BLaER1 treated with 17β-estradiol and CSF1 and Interleukin-3, amounts not matched to agents 10 nM and 100 nM (cell line): ENCODE measurements at regions not wholly inside any gene's neighbourhood (a gene's known extent, or its start where the extent isn't known, plus 50 kb on each side); places are given as distances from the start of the nearest gene placed in this dataset.

Experiments
- H3K27ac ChIP-seq, 11 experiments: shearing (Covaris generic); formaldehyde crosslinking; 2 replicates each; pipeline ENCODE4 v1.8.1; 2022
- H3K27me3 ChIP-seq, 11 experiments: shearing (Covaris generic); formaldehyde crosslinking; 2 replicates each; pipeline ENCODE4 v1.8.1; 2022
- H3K36me3 ChIP-seq, 11 experiments: shearing (Covaris generic); formaldehyde crosslinking; 2 replicates each; pipeline ENCODE4 v1.8.1; 2022
- H3K4me1 ChIP-seq, 10 experiments: shearing (Covaris generic); formaldehyde crosslinking; 2 replicates each; pipeline ENCODE4 v1.8.1; 2022
- H3K4me2 ChIP-seq, 11 experiments: shearing (Covaris generic); formaldehyde crosslinking; 2 replicates each; pipeline ENCODE4 v1.8.1; 2022
- H3K4me3 ChIP-seq, 10 experiments: shearing (Covaris generic); formaldehyde crosslinking; 2 replicates each; pipeline ENCODE4 v1.8.1; 2022
- H3K9ac ChIP-seq, 11 experiments: shearing (Covaris generic); formaldehyde crosslinking; 2 replicates each; pipeline ENCODE4 v1.8.1; 2022
- H3K9me3 ChIP-seq, 11 experiments: shearing (Covaris generic); formaldehyde crosslinking; replicated peaks in 1 of 11; 2 replicates each; pipeline ENCODE4 v1.8.1; 2022
- H4K20me1 ChIP-seq, 11 experiments: shearing (Covaris generic); formaldehyde crosslinking; 2 replicates each; pipeline ENCODE4 v1.8.1; 2022
- Cebpa-rat ChIP-seq, 11 experiments: shearing (Covaris generic); IDR thresholded peaks; 2 replicates each; pipeline ENCODE4 v1.8.1; 2022

GRCh38 chr4:82043081-82043808 lies 330.5 kb downstream of the HNRNPD start:
- peaks cover 42 to 63% (median 57%) of the 10 kb centered on the region in 11 experiments for H3K27me3 ChIP-seq
- peaks cover 0 to 21% (median 4%) of the 10 kb centered on the region in 11 experiments; a peak in 4 of 22 replicates for H3K9me3 ChIP-seq
- peaks cover 0 to 22% (median 7%) of the 10 kb centered on the region in 10 experiments; a peak in 8 of 20 replicates for H3K4me1 ChIP-seq
- H3K36me3 ChIP-seq = no peaks in the 10 kb centered on the region
- TF ChIP-seq Cebpa-rat (IDR thresholded peaks at IDR 0.05) = no peak
- peaks cover 0 to 8% (median 0%) of the 10 kb centered on the region in 11 experiments; a peak in 2 of 22 replicates for H4K20me1 ChIP-seq
- peak overlapping the region in 3 of 11 experiments; percentile 80 to 90 (median 85); a peak in 2 of 22 replicates for H3K4me2 ChIP-seq
- peak overlapping the region in 3 of 10 experiments; percentile 54 to 65 (median 60); a peak in 3 of 20 replicates for H3K4me3 ChIP-seq
- H3K27ac ChIP-seq = no peak overlapping the region
- no peak overlapping the region for H3K9ac ChIP-seq

DNA sequence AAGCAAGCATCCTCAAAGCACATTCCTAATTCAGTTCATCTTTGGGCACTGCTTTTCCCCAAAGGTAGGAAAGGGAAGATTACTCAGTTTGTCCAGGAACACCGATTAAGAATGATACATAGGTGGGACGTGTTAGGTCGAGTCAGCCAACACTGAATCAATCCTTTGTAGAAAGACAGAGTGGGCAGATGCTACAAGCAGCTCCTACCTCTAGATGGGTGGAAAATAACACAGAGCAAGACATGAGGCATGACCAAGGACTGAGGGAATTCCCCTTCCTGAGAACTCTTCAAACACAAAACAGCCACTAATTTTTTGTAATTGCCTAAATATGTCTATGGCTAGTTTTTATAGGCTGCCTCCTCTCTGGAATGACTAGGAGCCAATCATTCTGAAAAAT lies 331.7 kb downstream of the HNRNPD start:
- TF ChIP-seq Cebpa-rat (IDR thresholded peaks at IDR 0.05) = no peak
- Histone ChIP-seq H3K9ac (no peak overlapping the region), H3K27ac (no peak overlapping the region), H3K27me3 (peaks cover 42 to 63% (median 57%) of the 10 kb centered on the region in 11 experiments), H3K4me2 (no peak overlapping the region), H4K20me1 (peaks cover 0 to 8% (median 0%) of the 10 kb centered on the region in 11 experiments; a peak in 2 of 22 replicates), H3K4me1 (peaks cover 0 to 22% (median 7%) of the 10 kb centered on the region in 10 experiments; a peak in 8 of 20 replicates), H3K9me3 (peaks cover 0 to 21% (median 4%) of the 10 kb centered on the region in 11 experiments; a peak in 4 of 22 replicates), H3K36me3 (no peaks in the 10 kb centered on the region), H3K4me3 (no peak overlapping the region)

DNA sequence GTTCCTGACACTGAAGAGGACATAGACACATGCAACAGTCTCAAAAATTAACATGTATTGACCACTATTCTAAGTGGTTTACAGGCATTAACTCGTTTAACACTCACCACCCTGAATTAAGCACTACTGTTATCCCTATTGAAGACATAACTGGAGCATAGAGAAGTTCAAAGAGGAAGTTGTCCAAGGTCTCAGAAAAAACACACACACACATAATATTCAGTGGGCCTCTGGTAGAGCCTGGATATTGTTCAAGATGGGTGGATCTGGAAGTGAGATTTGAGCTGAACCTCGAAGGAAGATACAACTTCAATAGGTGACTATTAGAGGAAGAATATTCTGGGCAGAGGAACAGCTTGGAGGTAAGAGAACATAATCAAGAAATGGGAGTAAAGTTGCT lies 334.9 kb downstream of the HNRNPD start:
- peaks cover 18 to 33% (median 30%) of the 10 kb centered on the region in 11 experiments for H3K27me3 ChIP-seq
- no peak overlapping the region for H3K27ac ChIP-seq
- no peak overlapping the region for H3K9ac ChIP-seq
- peak overlapping the region in 2 of 11 experiments; percentile 18 to 32; a peak in 1 of 22 replicates for H3K4me2 ChIP-seq
- H4K20me1 ChIP-seq = no peaks in the 10 kb centered on the region; a peak in 1 of 22 replicates
- TF ChIP-seq Cebpa-rat (IDR thresholded peaks at IDR 0.05) = no peak
- peaks cover 0 to 14% (median under 1%) of the 10 kb centered on the region in 11 experiments; a peak in 2 of 22 replicates for H3K9me3 ChIP-seq
- no peaks in the 10 kb centered on the region for H3K36me3 ChIP-seq
- H3K4me1 ChIP-seq = peaks cover 0 to 15% (median under 1%) of the 10 kb centered on the region in 10 experiments; a peak in 6 of 20 replicates
- no peak overlapping the region for H3K4me3 ChIP-seq

DNA sequence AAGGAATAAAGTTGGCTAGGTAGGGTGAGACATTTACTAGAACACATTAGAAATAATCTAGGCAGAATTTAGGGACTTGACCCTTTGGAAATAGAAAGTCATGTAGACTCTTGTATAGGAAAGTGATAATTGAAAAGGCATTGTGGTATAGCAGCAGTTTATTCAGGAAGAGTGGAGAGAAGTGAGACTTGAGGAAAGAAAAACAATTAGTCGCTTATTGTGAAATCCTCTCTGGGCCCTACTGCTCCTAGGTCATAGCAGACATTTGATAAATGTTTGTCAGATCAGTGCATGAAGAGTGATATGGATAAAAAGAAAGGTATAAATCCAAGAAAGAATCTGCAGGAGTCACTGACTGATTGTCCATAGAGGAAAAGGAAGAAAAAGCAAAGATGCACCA lies 337.6 kb downstream of the HNRNPD start:
- Histone ChIP-seq H3K9me3 (no peaks in the 10 kb centered on the region), H3K4me1 (peaks cover 0 to 20% (median 0%) of the 10 kb centered on the region in 10 experiments; a peak in 3 of 20 replicates)

GRCh38 chr4:82034878-82035277 lies 338.9 kb downstream of the HNRNPD start:
- H3K4me3 ChIP-seq = no peak overlapping the region
- no peak overlapping the region for H3K4me2 ChIP-seq
- H3K9me3 ChIP-seq = no peaks in the 10 kb centered on the region
- H3K36me3 ChIP-seq = no peaks in the 10 kb centered on the region
- no peak for TF ChIP-seq Cebpa-rat (IDR thresholded peaks at IDR 0.05)
- H3K9ac ChIP-seq = no peak overlapping the region
- no peaks in the 10 kb centered on the region for H3K27me3 ChIP-seq
- no peak overlapping the region for H3K27ac ChIP-seq
- H3K4me1 ChIP-seq = peaks cover 0 to 21% (median 0%) of the 10 kb centered on the region in 10 experiments; a peak in 3 of 20 replicates
- no peaks in the 10 kb centered on the region for H4K20me1 ChIP-seq

More for the DNA sequence above, 337.6 kb downstream of the HNRNPD start:
- Histone ChIP-seq H3K9ac (no peak overlapping the region), H3K27me3 (peaks cover 0 to 5% (median 3%) of the 10 kb centered on the region in 11 experiments; a peak in 6 of 22 replicates), H3K4me2 (no peak overlapping the region), H3K27ac (no peak overlapping the region), H3K36me3 (no peaks in the 10 kb centered on the region), H3K4me3 (no peak overlapping the region), H4K20me1 (no peaks in the 10 kb centered on the region)
- TF ChIP-seq Cebpa-rat (IDR thresholded peaks at IDR 0.05) = no peak

DNA sequence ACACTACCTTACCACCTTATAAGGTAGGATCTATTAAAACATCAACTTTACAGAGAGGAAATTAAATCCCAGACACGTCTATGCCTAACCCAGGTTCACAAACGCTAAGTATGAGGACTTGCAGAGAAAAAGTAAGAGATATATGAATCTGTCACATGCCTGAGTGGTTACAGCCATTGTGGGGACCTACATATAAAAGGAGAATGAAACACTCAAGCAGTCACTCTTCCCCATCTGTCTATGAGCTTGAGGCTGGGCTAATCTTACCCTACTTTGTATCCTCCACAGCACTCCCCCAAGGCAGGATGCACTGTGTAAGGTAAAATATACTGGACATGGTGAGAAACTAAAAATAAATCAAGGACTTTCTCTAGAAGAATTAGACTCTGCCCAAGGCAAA lies 339.9 kb downstream of the HNRNPD start:
- Histone ChIP-seq H3K4me2 (no peak overlapping the region), H3K27me3 (no peaks in the 10 kb centered on the region), H3K9me3 (no peaks in the 10 kb centered on the region), H4K20me1 (no peaks in the 10 kb centered on the region), H3K9ac (no peak overlapping the region), H3K36me3 (no peaks in the 10 kb centered on the region), H3K27ac (no peak overlapping the region), H3K4me3 (no peak overlapping the region), H3K4me1 (peaks cover 0 to 14% (median 0%) of the 10 kb centered on the region in 10 experiments; a peak in 2 of 20 replicates)
- no peak for TF ChIP-seq Cebpa-rat (IDR thresholded peaks at IDR 0.05)

GRCh38 chr4:82031376-82031927 lies 342.3 kb downstream of the HNRNPD start:
- no peaks in the 10 kb centered on the region for H3K36me3 ChIP-seq
- H3K4me1 ChIP-seq = peaks cover 0 to 9% (median 0%) of the 10 kb centered on the region in 10 experiments; a peak in 2 of 20 replicates
- 0 out of 22 replicates have a peak overlapping the region, but pooled peaks of 1 of the 11 experiments have one; percentile 11 for H3K4me2 ChIP-seq

DNA sequence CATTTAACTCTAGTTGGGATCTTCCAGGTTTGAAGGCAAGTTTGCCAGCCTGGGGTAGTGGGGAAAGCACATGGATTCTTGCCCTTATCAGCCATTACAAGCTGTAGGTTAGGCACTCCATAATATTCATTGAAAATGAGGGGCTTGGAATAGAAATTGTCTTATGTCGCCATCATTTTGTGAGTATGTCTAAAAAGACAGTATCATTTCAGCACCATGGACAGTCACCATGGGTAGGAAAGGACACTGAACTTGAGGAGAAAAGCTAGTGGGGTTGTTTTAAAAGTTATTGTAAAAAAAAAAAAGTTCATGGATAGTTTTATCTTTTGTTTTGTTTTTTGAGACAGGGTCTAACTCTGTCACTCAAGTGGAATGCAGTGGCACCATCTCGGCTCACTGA lies 356.1 kb downstream of the HNRNPD start:
- Histone ChIP-seq H3K4me3 (no peak overlapping the region), H3K9me3 (0 out of 22 replicates have a peak, but pooled peaks cover 0 to 5% (median 0%) of the 10 kb centered on the region in 11 experiments), H3K9ac (no peak overlapping the region), H3K36me3 (no peaks in the 10 kb centered on the region), H3K27ac (no peak overlapping the region), H4K20me1 (no peaks in the 10 kb centered on the region), H3K27me3 (no peaks in the 10 kb centered on the region), H3K4me2 (no peak overlapping the region), H3K4me1 (no peaks in the 10 kb centered on the region)
- no peak for TF ChIP-seq Cebpa-rat (IDR thresholded peaks at IDR 0.05)

More at GRCh38 chr4:82031376-82031927, 342.3 kb downstream of the HNRNPD start:
- Histone ChIP-seq H3K4me3 (no peak overlapping the region), H4K20me1 (no peaks in the 10 kb centered on the region), H3K27ac (no peak overlapping the region), H3K9ac (no peak overlapping the region), H3K27me3 (no peaks in the 10 kb centered on the region), H3K9me3 (no peaks in the 10 kb centered on the region)
- no peak for TF ChIP-seq Cebpa-rat (IDR thresholded peaks at IDR 0.05)

DNA sequence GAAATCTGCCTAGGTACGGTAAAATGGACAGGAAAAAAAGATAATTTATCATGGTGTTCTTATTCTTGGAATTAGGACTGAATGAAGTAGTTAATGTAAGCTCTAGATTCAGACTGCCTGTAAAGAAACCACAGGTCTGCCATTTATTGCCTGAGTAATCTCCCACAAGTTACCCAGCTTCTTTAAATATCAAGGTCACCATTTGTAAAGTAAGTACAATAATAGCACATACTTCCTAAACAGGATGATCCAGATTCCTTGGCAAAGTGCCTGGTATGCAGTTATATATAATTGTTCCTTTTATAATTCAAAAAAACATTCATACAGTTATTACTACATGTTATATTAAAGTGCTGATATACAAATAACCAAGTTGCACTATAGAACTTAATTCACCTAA lies 368.6 kb downstream of the HNRNPD start:
- Histone ChIP-seq H3K9me3 (peaks cover 20 to 32% (median 22%) of the 10 kb centered on the region in 11 experiments), H3K36me3 (peaks cover 0 to 4% (median 0%) of the 10 kb centered on the region in 11 experiments; a peak in 1 of 22 replicates), H4K20me1 (no peaks in the 10 kb centered on the region), H3K4me2 (no peak overlapping the region), H3K9ac (no peak overlapping the region), H3K27me3 (no peaks in the 10 kb centered on the region), H3K27ac (no peak overlapping the region), H3K4me1 (no peaks in the 10 kb centered on the region), H3K4me3 (no peak overlapping the region)
- no peak for TF ChIP-seq Cebpa-rat (IDR thresholded peaks at IDR 0.05)
